ENCODE measurements at regions not wholly inside any gene's neighbourhood (a gene's known extent, or its start where the extent isn't known, plus 50 kb on each side); places are given as distances from the start of the nearest gene placed in this dataset.

- TF ChIP-seq, protein P1, sequence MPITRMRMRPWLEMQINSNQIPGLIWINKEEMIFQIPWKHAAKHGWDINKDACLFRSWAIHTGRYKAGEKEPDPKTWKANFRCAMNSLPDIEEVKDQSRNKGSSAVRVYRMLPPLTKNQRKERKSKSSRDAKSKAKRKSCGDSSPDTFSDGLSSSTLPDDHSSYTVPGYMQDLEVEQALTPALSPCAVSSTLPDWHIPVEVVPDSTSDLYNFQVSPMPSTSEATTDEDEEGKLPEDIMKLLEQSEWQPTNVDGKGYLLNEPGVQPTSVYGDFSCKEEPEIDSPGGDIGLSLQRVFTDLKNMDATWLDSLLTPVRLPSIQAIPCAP (CRISPR knock-in tag; IDR thresholded peaks at IDR 0.05) = no peak
- TF ChIP-seq AFF4 (CRISPR knock-in tag; IDR thresholded peaks at IDR 0.05; ENCODE audit: borderline replicate concordance) (no peak), HMGA2 (CRISPR knock-in tag; IDR thresholded peaks at IDR 0.05) (no peak)
These were observed 146.8 kb downstream of the FZD1 start (continued) for GRCh38 chr7:91411060-91411459.

DNA sequence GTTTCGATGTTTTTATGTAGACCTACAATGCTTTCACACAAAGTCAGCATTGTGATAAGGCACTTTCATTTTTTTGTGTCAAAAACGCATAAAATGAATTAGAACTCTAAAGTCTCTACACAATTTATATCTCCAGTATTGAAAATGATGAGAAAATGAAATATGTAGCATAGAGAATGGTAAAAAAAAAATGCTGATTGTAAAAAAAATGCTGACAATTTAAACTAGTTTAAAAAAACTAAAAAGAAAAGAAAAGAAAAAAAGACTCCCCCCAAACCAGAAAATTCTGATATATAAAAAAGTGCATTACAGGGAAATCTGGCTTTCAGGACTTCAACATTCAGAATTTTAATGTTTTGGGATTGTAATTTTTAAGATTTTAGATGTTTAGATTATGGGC is 148.1 kb downstream of the FZD1 start:
- ATAC-seq = no peak
- ChIA-PET POLR2A (no interaction called here), CTCF (no interaction called here)
- no peaks in the 10 kb centered on the region for H3K4me1 Mint-ChIP-seq
- H3K27ac Mint-ChIP-seq = no peak overlapping the region
- no peak for DNase-seq (ENCODE audit: low spot score)
- H3K27me3 Mint-ChIP-seq (ENCODE audit: low read depth) = peaks cover 31% of the 10 kb centered on the region
- H3K36me3 Mint-ChIP-seq = no peaks in the 10 kb centered on the region
- H3K4me3 Mint-ChIP-seq = no peak overlapping the region
- no peaks in the 10 kb centered on the region; the same call in 1 of the 2 replicates for H3K9me3 Mint-ChIP-seq
- TF ChIP-seq GRHL2 (CRISPR knock-in tag; IDR thresholded peaks at IDR 0.05; ENCODE audit: insufficient replicate concordance, severe bottlenecking) = no peak
- TF ChIP-seq, protein P2, sequence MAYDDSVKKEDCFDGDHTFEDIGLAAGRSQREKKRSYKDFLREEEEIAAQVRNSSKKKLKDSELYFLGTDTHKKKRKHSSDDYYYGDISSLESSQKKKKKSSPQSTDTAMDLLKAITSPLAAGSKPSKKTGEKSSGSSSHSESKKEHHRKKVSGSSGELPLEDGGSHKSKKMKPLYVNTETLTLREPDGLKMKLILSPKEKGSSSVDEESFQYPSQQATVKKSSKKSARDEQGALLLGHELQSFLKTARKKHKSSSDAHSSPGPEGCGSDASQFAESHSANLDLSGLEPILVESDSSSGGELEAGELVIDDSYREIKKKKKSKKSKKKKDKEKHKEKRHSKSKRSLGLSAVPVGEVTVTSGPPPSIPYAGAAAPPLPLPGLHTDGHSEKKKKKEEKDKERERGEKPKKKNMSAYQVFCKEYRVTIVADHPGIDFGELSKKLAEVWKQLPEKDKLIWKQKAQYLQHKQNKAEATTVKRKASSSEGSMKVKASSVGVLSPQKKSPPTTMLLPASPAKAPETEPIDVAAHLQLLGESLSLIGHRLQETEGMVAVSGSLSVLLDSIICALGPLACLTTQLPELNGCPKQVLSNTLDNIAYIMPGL (CRISPR knock-in tag; IDR thresholded peaks at IDR 0.05) = no peak
- no peak for TF ChIP-seq FOXK1 (CRISPR knock-in tag; IDR thresholded peaks at IDR 0.05)
- no peak for TF ChIP-seq ELF4 (CRISPR knock-in tag; IDR thresholded peaks at IDR 0.05; ENCODE audit: low read depth)
- no peak for TF ChIP-seq ZBTB21 (CRISPR knock-in tag; IDR thresholded peaks at IDR 0.05; ENCODE audit: borderline replicate concordance)
- TF ChIP-seq EMX1 (CRISPR knock-in tag; IDR thresholded peaks at IDR 0.05) = no peak
- TF ChIP-seq USF2 (CRISPR knock-in tag; IDR thresholded peaks at IDR 0.05) = no peak

DNA sequence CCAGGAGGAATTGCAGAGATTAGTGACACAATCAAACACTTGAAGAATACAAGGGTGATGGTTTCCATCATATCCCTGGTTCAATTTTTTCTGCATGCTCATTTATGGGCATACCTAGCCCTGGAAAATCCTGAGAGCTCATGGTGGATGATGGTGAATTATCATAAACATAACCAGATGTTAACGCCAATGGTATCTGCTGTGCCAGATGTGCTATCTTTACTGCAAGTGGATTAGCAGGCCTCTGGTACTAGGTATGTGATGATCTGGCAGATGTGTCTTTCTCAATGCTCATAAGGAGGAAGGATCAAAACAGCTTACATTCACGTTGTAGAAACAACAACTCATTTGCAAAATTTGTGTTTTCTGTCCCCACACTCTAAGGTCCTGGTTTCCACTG is 150.5 kb downstream of the FZD1 start:
- Mint-ChIP-seq H3K4me1 (peaks cover 3% of the 10 kb centered on the region; the same call in 1 of the 2 replicates), H3K36me3 (no peaks in the 10 kb centered on the region), H3K4me3 (no peak overlapping the region), H3K27ac (no peak overlapping the region), H3K9me3 (no peaks in the 10 kb centered on the region; the same call in 1 of the 2 replicates), H3K27me3 (ENCODE audit: low read depth) (peaks cover 31% of the 10 kb centered on the region)
- CTCF ChIA-PET = no interaction called here
- POLR2A ChIA-PET = no interaction called here
- ATAC-seq = no peak
- no peak for DNase-seq (ENCODE audit: low spot score)
- TF ChIP-seq NFATC4 (CRISPR knock-in tag; IDR thresholded peaks at IDR 0.05) = no peak
- TF ChIP-seq JAZF1 (CRISPR knock-in tag; IDR thresholded peaks at IDR 0.05) = no peak

- Mint-ChIP-seq H3K4me3 (no peak overlapping the region), H3K4me1 (peaks cover 17% of the 10 kb centered on the region), H3K9me3 (no peaks in the 10 kb centered on the region; the same call in 1 of the 2 replicates), H3K27ac (no peak overlapping the region), H3K36me3 (no peaks in the 10 kb centered on the region), H3K27me3 (ENCODE audit: low read depth) (peaks cover 31% of the 10 kb centered on the region)
- ATAC-seq = no peak
- ChIA-PET CTCF (no interaction called here), POLR2A (interaction anchor here (0.9 kb wide), 1 partner anchor 15 kb away, joined by 6 read pairs; no protein-coding TSS in a partner anchor)
- TF ChIP-seq ATF3 (CRISPR knock-in tag; conservative IDR thresholded peaks at IDR 0.05) (no peak), FOXJ3 (CRISPR knock-in tag; IDR thresholded peaks at IDR 0.05; ENCODE audit: borderline replicate concordance) (no peak), GRHL2 (CRISPR knock-in tag; IDR thresholded peaks at IDR 0.05; ENCODE audit: insufficient replicate concordance, severe bottlenecking) (no peak), HMGA2 (CRISPR knock-in tag; IDR thresholded peaks at IDR 0.05) (no peak), CDX4 (CRISPR knock-in tag; IDR thresholded peaks at IDR 0.05; ENCODE audit: borderline replicate concordance) (no peak), SMAD3 (CRISPR knock-in tag; IDR thresholded peaks at IDR 0.05; ENCODE audit: borderline replicate concordance) (no peak), ZNF263 (CRISPR knock-in tag; IDR thresholded peaks at IDR 0.05; ENCODE audit: low read depth) (no peak), ZNF671 (CRISPR knock-in tag; IDR thresholded peaks at IDR 0.05) (no peak), ATF6 (CRISPR knock-in tag; IDR thresholded peaks at IDR 0.05) (no peak), SP1 (CRISPR knock-in tag; conservative IDR thresholded peaks at IDR 0.05) (no peak)
- DNase-seq (ENCODE audit: low spot score) = no peak
These were observed 152.1 kb downstream of the FZD1 start for GRCh38 chr7:91416155-91416865.
